ENCODE measurements at regions not wholly inside any gene's neighbourhood (a gene's known extent, or its start where the extent isn't known, plus 50 kb on each side); places are given as distances from the start of the nearest gene placed in this dataset.

- no peak for DNase-seq
These were observed 141.0 kb downstream of the TMEM17 start for GRCh38 chr2:62364791-62365528.

GRCh38 chr2:62363166-62363565, 142.8 kb downstream of the TMEM17 start:
- DNase-seq = no peak

GRCh38 chr2:62362561-62362960, 143.4 kb downstream of the TMEM17 start:
- DNase-seq = no peak

GRCh38 chr2:62361964-62362363, 144.0 kb downstream of the TMEM17 start:
- no peak for DNase-seq

GRCh38 chr2:62354771-62355561, 151.0 kb downstream of the TMEM17 start:
- DNase-seq = no peak

GRCh38 chr2:62352031-62352430, 154.0 kb downstream of the TMEM17 start:
- DNase-seq = no peak

- no peak for DNase-seq
These were observed 153.9 kb downstream of the B3GNT2 start for GRCh38 chr2:62349788-62350187.

- DNase-seq = no peak
These were observed 152.8 kb downstream of the B3GNT2 start for GRCh38 chr2:62348700-62349099.

GRCh38 chr2:62347563-62348270, 151.8 kb downstream of the B3GNT2 start:
- DNase-seq = no peak

GRCh38 chr2:62344472-62344871, 148.6 kb downstream of the B3GNT2 start:
- peak; percentile 22 for DNase-seq

- peak; percentile 84 for DNase-seq
These were observed 147.9 kb downstream of the B3GNT2 start for GRCh38 chr2:62343636-62344337.

GRCh38 chr2:62343206-62343605, 147.3 kb downstream of the B3GNT2 start:
- no peak for DNase-seq

- peak; percentile 88 for DNase-seq
These were observed 145.1 kb downstream of the B3GNT2 start for GRCh38 chr2:62340994-62341484.

GRCh38 chr2:62339837-62340236, 143.9 kb downstream of the B3GNT2 start:
- DNase-seq = no peak

GRCh38 chr2:62339413-62339812, 143.5 kb downstream of the B3GNT2 start:
- no peak for DNase-seq

- DNase-seq = no peak
These were observed 142.2 kb downstream of the B3GNT2 start for GRCh38 chr2:62338111-62338510.

- no peak for DNase-seq
These were observed 141.5 kb downstream of the B3GNT2 start for GRCh38 chr2:62337403-62337802.

GRCh38 chr2:62335612-62336011, 139.7 kb downstream of the B3GNT2 start:
- DNase-seq = no peak

GRCh38 chr2:62334440-62335058, 138.6 kb downstream of the B3GNT2 start:
- DNase-seq = no peak

- DNase-seq = peak; percentile 42
These were observed 138.1 kb downstream of the B3GNT2 start for GRCh38 chr2:62334009-62334408.

- DNase-seq = no peak
These were observed 135.0 kb downstream of the B3GNT2 start for GRCh38 chr2:62330959-62331358.

GRCh38 chr2:62329797-62330196, 133.9 kb downstream of the B3GNT2 start:
- no peak for DNase-seq

Data from NCI-H146 (cell line).